Small intestine (tissue), 7 donors: ENCODE measurements at regions not wholly inside any gene's neighbourhood (a gene's known extent, or its start where the extent isn't known, plus 50 kb on each side); places are given as distances from the start of the nearest gene placed in this dataset.

Experiments
- DNase-seq, 2 donors: peaks; one replicate each; pipeline versions ENCODE4 v3.0.0 to v3.0.0-alpha.2; 2013
- FAIRE-seq: peaks from 2 replicates; lab custom pipeline; 2012; peaks lifted over from hg19 to GRCh38; lab: Jason Lieb, UNC
- H3K27ac ChIP-seq, 3 donors: one replicate each; pipeline ENCODE4 v1.5.1; 2013; ENCODE audit warnings: low read length in 2 of 3, mild to moderate bottlenecking in 2 of 3, control low read depth in 1 of 3, inconsistent platforms in 1 of 3, low read depth in 1 of 3, moderate library complexity in 1 of 3
- H3K27me3 ChIP-seq, 3 donors: one replicate each; pipeline ENCODE4 v1.6.1; 2013; ENCODE audit warnings: low read length in 3 of 3, inconsistent platforms in 1 of 3; ENCODE audit not compliant: control insufficient read depth in 3 of 3, insufficient read depth in 3 of 3
- H3K36me3 ChIP-seq, 3 donors: one replicate each; pipeline ENCODE4 v1.6.1; 2013; ENCODE audit warnings: low read length in 3 of 3, inconsistent platforms in 1 of 3, low read depth in 1 of 3, mild to moderate bottlenecking in 1 of 3, moderate library complexity in 1 of 3; ENCODE audit not compliant: control insufficient read depth in 3 of 3, insufficient read depth in 2 of 3
- H3K4me1 ChIP-seq, 3 donors: one replicate each; pipeline ENCODE4 v1.6.1; 2013; ENCODE audit warnings: low read length in 2 of 3, inconsistent platforms in 1 of 3, low read depth in 1 of 3, mild to moderate bottlenecking in 1 of 3, moderate library complexity in 1 of 3; ENCODE audit not compliant: control insufficient read depth in 3 of 3, insufficient read depth in 2 of 3
- H3K4me3 ChIP-seq, 3 donors: one replicate each; pipeline ENCODE4 v1.5.1; 2013; ENCODE audit warnings: low read length in 3 of 3, control low read depth in 1 of 3, inconsistent platforms in 1 of 3, low read depth in 1 of 3, mild to moderate bottlenecking in 1 of 3, moderate library complexity in 1 of 3
- H3K9me3 ChIP-seq, 2 donors: one replicate each; pipeline ENCODE4 v1.6.1; 2013; ENCODE audit warnings: low read depth in 1 of 2, low read length in 1 of 2; ENCODE audit not compliant: control insufficient read depth in 2 of 2, insufficient read depth in 1 of 2
- WGBS, 3 donors: extraction: QIAGEN DNeasy Blood & Tissue Kit; methylation state at CpG; one replicate each; pipeline ENCODE4 v1.1.7; 2013; 5-methylcytosine and 5-hydroxymethylcytosine counted together
- donor health status: healthy with polysubstance abuse.
- donor health status: control.
- donor health status: control.
- donor health status: Bipolar disorder and iron deficiency.
- donor health status: healthy.

GRCh38 chr6:106906232-106906631 lies 68.3 kb downstream of the CD24 start:
- H3K27ac ChIP-seq = no peak overlapping the region
- peaks cover 0 to 25% (median 0%) of the 10 kb centered on the region in 3 donors for H3K4me1 ChIP-seq
- peaks cover 0 to 17% of the 10 kb centered on the region in 2 donors for H3K9me3 ChIP-seq
- no peaks in the 10 kb centered on the region for H3K27me3 ChIP-seq
- no peaks in the 10 kb centered on the region for H3K36me3 ChIP-seq
- WGBS, 3 donors = 85 to 91% (median 86%) methylated on average over 6 of the region's 6 CpGs
- FAIRE-seq (no peak), DNase-seq (no peak)
- H3K4me3 ChIP-seq = no peak overlapping the region

GRCh38 chr6:106903299-106903698 lies 71.2 kb downstream of the CD24 start:
- no peak for FAIRE-seq
- WGBS, 3 donors = 72 to 77% (median 75%) methylated on average over 4 of the region's 4 CpGs
- no peak for DNase-seq

GRCh38 chr6:106901062-106901461 lies 73.5 kb downstream of the CD24 start:
- H3K4me1 ChIP-seq = peaks cover 0 to 5% (median 0%) of the 10 kb centered on the region in 3 donors
- WGBS, 3 donors = 88 to 92% (median 92%) methylated on average over 3 of the region's 3 CpGs
- no peak overlapping the region for H3K27ac ChIP-seq
- no peaks in the 10 kb centered on the region for H3K36me3 ChIP-seq
- H3K27me3 ChIP-seq = no peaks in the 10 kb centered on the region
- FAIRE-seq (no peak), DNase-seq (no peak)
- H3K4me3 ChIP-seq = no peak overlapping the region
- peaks cover 0 to 34% of the 10 kb centered on the region in 2 donors for H3K9me3 ChIP-seq

More at GRCh38 chr6:106903299-106903698, 71.2 kb downstream of the CD24 start:
- H3K4me3 ChIP-seq = no peak overlapping the region
- H3K9me3 ChIP-seq = peaks cover 0 to 34% of the 10 kb centered on the region in 2 donors
- H3K27me3 ChIP-seq = no peaks in the 10 kb centered on the region
- H3K27ac ChIP-seq = no peak overlapping the region
- H3K4me1 ChIP-seq = peaks cover 0 to 13% (median 0%) of the 10 kb centered on the region in 3 donors
- H3K36me3 ChIP-seq = no peaks in the 10 kb centered on the region

GRCh38 chr6:106899697-106900096 lies 74.8 kb downstream of the CD24 start:
- 83 to 89% (median 88%) methylated on average over 4 of the region's 4 CpGs for WGBS, 3 donors
- H3K4me3 ChIP-seq = no peak overlapping the region
- H3K27ac ChIP-seq = no peak overlapping the region
- FAIRE-seq (no peak), DNase-seq (no peak)
- H3K4me1 ChIP-seq = peaks cover 0 to 5% (median 0%) of the 10 kb centered on the region in 3 donors
- H3K36me3 ChIP-seq = no peaks in the 10 kb centered on the region
- H3K9me3 ChIP-seq = peaks cover 0 to 37% of the 10 kb centered on the region in 2 donors
- H3K27me3 ChIP-seq = no peaks in the 10 kb centered on the region

- peaks cover 0 to 31% of the 10 kb centered on the region in 2 donors for H3K9me3 ChIP-seq
- no peak for DNase-seq
Observed at GRCh38 chr6:106897580-106897979, 76.9 kb downstream of the CD24 start.

GRCh38 chr6:106895703-106896040 lies 78.9 kb downstream of the CD24 start:
- FAIRE-seq (no peak), DNase-seq (no peak)
- H3K27ac ChIP-seq = no peak overlapping the region
- H3K9me3 ChIP-seq = peaks cover 0 to 15% of the 10 kb centered on the region in 2 donors
- WGBS, 3 donors = 74 to 92% (median 89%) methylated on average over 5 of the region's 5 CpGs
- no peak overlapping the region for H3K4me3 ChIP-seq
- H3K36me3 ChIP-seq = no peaks in the 10 kb centered on the region
- H3K27me3 ChIP-seq = no peaks in the 10 kb centered on the region
- H3K4me1 ChIP-seq = peaks cover 0 to 4% (median 0%) of the 10 kb centered on the region in 3 donors

More at GRCh38 chr6:106897580-106897979, 76.9 kb downstream of the CD24 start:
- Histone ChIP-seq H3K4me1 (peaks cover 0 to 5% (median 0%) of the 10 kb centered on the region in 3 donors), H3K36me3 (no peaks in the 10 kb centered on the region), H3K27me3 (no peaks in the 10 kb centered on the region), H3K27ac (no peak overlapping the region), H3K4me3 (no peak overlapping the region)
- 77 to 88% (median 87%) methylated on average over 5 of the region's 5 CpGs for WGBS, 3 donors
- no peak for FAIRE-seq

GRCh38 chr6:106894978-106895702 lies 79.4 kb downstream of the CD24 start:
- H3K36me3 ChIP-seq = no peaks in the 10 kb centered on the region
- H3K27me3 ChIP-seq = no peaks in the 10 kb centered on the region
- DNase-seq = peak in 1 of 2 donors; percentile 33
- WGBS, 3 donors = 84 to 87% (median 85%) methylated on average over 6 of the region's 6 CpGs
- H3K4me1 ChIP-seq = peaks cover 0 to 9% (median 0%) of the 10 kb centered on the region in 3 donors
- H3K4me3 ChIP-seq = no peak overlapping the region
- H3K9me3 ChIP-seq = peaks cover 0 to 10% of the 10 kb centered on the region in 2 donors
- no peak for FAIRE-seq
- no peak overlapping the region for H3K27ac ChIP-seq

GRCh38 chr6:106892186-106892585 lies 82.3 kb downstream of the CD24 start:
- Histone ChIP-seq H3K4me3 (no peak overlapping the region), H3K27me3 (no peaks in the 10 kb centered on the region), H3K27ac (no peak overlapping the region), H3K36me3 (no peaks in the 10 kb centered on the region), H3K4me1 (peaks cover 0 to 31% (median 5%) of the 10 kb centered on the region in 3 donors), H3K9me3 (peaks cover 0 to 3% of the 10 kb centered on the region in 2 donors)
- no peak for FAIRE-seq
- WGBS, 3 donors = 74 to 91% (median 86%) methylated on average over 5 of the region's 5 CpGs
- DNase-seq = no peak
